NCI-H82 treated with DMSO at 0.1 percent for 48 hours (cell line): ENCODE measurements at regions not wholly inside any gene's neighbourhood (a gene's known extent, or its start where the extent isn't known, plus 50 kb on each side); places are given as distances from the start of the nearest gene placed in this dataset.
A peak's percentile ranks its signal among the peaks of the same experiment; 100 is the strongest.

Experiments used
- DNase-seq: peaks from one replicate; lab custom pipeline; 2025; ENCODE audit not compliant: unreplicated experiment; lab: John Stamatoyannopoulos, UW

- DNase-seq: no peak
Measured at GRCh38 chr2:8306530-8307351, 375.1 kb upstream of the ID2 start.

DNA sequence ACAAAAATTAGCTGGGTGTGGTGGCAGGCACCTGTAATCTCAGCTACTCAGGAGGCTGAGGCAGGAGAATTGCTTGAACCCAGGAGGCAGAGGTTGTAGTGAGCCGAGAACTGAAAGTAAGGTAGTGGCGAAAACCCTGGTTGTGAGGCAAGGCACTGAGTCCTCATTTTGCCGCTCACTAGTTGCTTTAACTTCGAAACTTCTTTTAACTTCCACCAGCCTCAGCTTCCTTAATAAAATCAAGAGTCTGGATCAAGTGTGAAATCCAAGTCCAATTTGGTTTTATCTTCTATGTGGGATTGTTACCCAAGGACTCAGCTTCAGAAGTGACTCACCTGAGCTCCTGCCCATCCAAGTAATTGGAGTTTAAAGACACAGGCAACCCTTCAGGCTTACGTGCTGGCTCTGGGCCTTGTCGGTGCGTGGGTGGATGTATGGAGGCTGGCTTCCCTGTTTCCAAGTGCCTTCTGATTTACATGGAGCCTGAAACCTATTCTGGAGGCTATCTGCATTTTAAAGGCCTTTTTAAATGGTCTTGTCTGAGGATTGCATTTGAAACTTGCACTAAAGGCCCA is 374.2 kb upstream of the ID2 start:
- DNase-seq: no peak

GRCh38 chr2:8309131-8309530 is 372.7 kb upstream of the ID2 start:
- DNase-seq: no peak

GRCh38 chr2:8310557-8311455 is 371.1 kb upstream of the ID2 start:
- no peak for DNase-seq

- DNase-seq: no peak
Measured at GRCh38 chr2:8312221-8312620, 369.6 kb upstream of the ID2 start.

- peak; percentile 95 for DNase-seq
Measured at GRCh38 chr2:8312861-8313830, 368.7 kb upstream of the ID2 start.

- DNase-seq: no peak
Measured at GRCh38 chr2:8314063-8314462, 367.8 kb upstream of the ID2 start.

- no peak for DNase-seq
Measured at GRCh38 chr2:8315531-8316165, 366.2 kb upstream of the ID2 start.

- no peak for DNase-seq
Measured at GRCh38 chr2:8316356-8316755, 365.5 kb upstream of the ID2 start.

- DNase-seq: no peak
Measured at GRCh38 chr2:8317418-8317817, 364.4 kb upstream of the ID2 start.

GRCh38 chr2:8319219-8319618 is 362.6 kb upstream of the ID2 start:
- DNase-seq: no peak

- no peak for DNase-seq
Measured at GRCh38 chr2:8320311-8321066, 361.4 kb upstream of the ID2 start.

- no peak for DNase-seq
Measured at GRCh38 chr2:8322634-8323033, 359.2 kb upstream of the ID2 start.

DNA sequence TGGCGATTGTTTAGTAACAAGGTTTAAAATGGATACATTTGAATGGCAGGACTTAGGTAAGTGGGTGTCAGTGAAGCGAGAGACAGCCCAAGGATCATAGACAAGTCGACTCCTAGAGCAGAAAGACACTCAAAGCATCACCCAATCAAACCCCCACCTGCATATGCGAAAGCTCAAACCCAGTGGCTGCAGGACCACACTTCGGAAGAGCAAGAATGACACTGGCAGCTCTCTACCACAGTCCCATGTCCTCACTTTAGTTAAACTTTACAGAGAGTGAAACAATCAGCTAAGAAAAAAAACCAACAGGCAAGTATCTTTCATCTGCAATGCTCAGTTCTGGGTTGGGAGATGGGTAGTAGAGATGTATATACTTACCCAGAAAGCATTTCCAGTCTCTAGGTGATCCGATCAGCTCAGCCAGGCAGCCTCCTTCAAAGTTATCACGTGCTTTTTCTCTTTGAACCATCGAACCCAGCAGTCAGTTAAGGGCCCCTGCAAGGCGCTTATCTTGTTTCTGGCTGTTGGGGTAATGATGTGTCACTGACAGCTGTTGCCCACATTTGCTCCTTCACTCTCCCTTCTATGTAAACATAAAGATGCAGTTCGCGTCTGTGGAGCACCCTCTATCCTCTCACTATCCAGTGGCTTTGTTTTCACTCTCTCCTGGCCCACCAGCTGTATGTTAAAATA is 357.5 kb upstream of the ID2 start:
- DNase-seq: peak; percentile 62

GRCh38 chr2:8324901-8325300 is 357.0 kb upstream of the ID2 start:
- DNase-seq: no peak

- DNase-seq: no peak
Measured at GRCh38 chr2:8327371-8328100, 354.3 kb upstream of the ID2 start.

DNA sequence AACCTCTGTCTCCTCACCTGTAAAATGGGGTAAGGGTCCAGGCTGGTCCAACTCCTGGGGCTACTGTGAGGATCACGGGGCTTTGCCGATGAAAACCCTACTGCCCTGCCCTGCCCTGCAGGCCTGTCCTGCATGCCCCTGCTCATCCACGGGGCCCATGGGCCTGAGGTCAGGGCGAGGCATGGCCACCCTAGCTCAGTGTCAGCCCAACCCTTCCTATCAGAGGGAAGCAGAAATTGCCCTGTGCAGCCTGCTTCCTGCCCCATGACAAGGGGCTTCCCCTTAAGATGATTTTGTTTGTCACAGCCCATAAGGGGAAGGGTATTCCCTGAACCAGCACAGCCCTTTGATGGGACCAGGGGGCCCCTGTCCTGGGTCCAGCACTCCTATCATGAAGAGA is 353.6 kb upstream of the ID2 start:
- DNase-seq: no peak
